HL-60 (cell line): ENCODE measurements at regions not wholly inside any gene's neighbourhood (a gene's known extent, or its start where the extent isn't known, plus 50 kb on each side); places are given as distances from the start of the nearest gene placed in this dataset.

Experiments used
- DNase-seq, 2 experiments: peaks; one replicate each; pipeline ENCODE4 v3.0.0-alpha.2; 2010 to 2020; ENCODE audit warnings: low read depth in 1 of 2, low spot score in 1 of 2
- H3K27ac ChIP-seq: fragments of 250-450 bp; sonication (Bioruptor Pico); replicated peaks from 2 replicates; pipeline ENCODE4 v1.5.1; 2020; ENCODE audit warnings: mild to moderate bottlenecking, moderate library complexity
- H3K27me3 ChIP-seq: fragments of 250-450 bp; sonication (Bioruptor Pico); 2 replicates; pipeline ENCODE4 v1.5.1; 2021; ENCODE audit warnings: mild to moderate bottlenecking, moderate library complexity; ENCODE audit not compliant: insufficient read depth, poor library complexity, severe bottlenecking
- H3K4me3 ChIP-seq: replicated peaks from 2 replicates; pipeline ENCODE4 v1.5.1; 2011; ENCODE audit warnings: mild to moderate bottlenecking, control low read depth, low read length; ENCODE audit not compliant: insufficient read depth
- GABPA ChIP-seq: IDR thresholded peaks from 2 replicates; pipeline ENCODE4 v1.6.1; 2012; ENCODE audit warnings: low read depth
- POLR2AphosphoS5 ChIP-seq: IDR thresholded peaks from 2 replicates; pipeline ENCODE4 v1.6.1; 2012; ENCODE audit warnings: low read depth
- SPI1 ChIP-seq: IDR thresholded peaks from 2 replicates; pipeline ENCODE4 v1.6.1; 2012; ENCODE audit warnings: low read depth, mild to moderate bottlenecking, borderline replicate concordance
- TF ChIP-seq, protein P1 (sequence below): IDR thresholded peaks from one replicate; pipeline ENCODE4 v1.5.1; 2011; ENCODE audit warnings: low read length, control low read depth, inconsistent platforms; ENCODE audit not compliant: insufficient read depth
- TF ChIP-seq, protein P2 (sequence below): IDR thresholded peaks from 2 replicates; pipeline ENCODE4 v1.6.1; 2012; ENCODE audit warnings: low read depth; ENCODE audit not compliant: insufficient replicate concordance

DNA sequence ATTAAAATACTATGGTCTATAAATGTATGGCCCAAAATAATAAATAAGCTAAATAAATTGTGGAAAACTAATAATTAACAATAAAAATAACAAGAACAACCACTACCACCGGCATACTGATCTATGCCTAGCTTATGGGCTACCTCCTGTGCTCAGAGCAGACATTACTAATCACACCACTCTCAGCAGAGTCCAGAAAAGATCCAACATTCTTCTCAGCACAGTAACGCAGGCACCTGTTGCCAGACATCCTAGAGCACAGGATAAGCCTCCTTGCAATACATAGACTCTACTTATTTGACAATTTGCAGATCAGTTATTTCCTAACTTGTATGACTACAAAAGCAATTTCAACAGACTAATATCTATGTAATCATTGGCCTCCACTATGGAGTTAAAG is 137.1 kb upstream of the NEBL start:
- Histone ChIP-seq H3K27me3 (no peaks in the 10 kb centered on the region), H3K27ac (no peak overlapping the region), H3K4me3 (no peak overlapping the region)
- no peak for DNase-seq
- no peak for TF ChIP-seq SPI1
- TF ChIP-seq, protein P1, sequence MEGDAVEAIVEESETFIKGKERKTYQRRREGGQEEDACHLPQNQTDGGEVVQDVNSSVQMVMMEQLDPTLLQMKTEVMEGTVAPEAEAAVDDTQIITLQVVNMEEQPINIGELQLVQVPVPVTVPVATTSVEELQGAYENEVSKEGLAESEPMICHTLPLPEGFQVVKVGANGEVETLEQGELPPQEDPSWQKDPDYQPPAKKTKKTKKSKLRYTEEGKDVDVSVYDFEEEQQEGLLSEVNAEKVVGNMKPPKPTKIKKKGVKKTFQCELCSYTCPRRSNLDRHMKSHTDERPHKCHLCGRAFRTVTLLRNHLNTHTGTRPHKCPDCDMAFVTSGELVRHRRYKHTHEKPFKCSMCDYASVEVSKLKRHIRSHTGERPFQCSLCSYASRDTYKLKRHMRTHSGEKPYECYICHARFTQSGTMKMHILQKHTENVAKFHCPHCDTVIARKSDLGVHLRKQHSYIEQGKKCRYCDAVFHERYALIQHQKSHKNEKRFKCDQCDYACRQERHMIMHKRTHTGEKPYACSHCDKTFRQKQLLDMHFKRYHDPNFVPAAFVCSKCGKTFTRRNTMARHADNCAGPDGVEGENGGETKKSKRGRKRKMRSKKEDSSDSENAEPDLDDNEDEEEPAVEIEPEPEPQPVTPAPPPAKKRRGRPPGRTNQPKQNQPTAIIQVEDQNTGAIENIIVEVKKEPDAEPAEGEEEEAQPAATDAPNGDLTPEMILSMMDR = no peak

DNA sequence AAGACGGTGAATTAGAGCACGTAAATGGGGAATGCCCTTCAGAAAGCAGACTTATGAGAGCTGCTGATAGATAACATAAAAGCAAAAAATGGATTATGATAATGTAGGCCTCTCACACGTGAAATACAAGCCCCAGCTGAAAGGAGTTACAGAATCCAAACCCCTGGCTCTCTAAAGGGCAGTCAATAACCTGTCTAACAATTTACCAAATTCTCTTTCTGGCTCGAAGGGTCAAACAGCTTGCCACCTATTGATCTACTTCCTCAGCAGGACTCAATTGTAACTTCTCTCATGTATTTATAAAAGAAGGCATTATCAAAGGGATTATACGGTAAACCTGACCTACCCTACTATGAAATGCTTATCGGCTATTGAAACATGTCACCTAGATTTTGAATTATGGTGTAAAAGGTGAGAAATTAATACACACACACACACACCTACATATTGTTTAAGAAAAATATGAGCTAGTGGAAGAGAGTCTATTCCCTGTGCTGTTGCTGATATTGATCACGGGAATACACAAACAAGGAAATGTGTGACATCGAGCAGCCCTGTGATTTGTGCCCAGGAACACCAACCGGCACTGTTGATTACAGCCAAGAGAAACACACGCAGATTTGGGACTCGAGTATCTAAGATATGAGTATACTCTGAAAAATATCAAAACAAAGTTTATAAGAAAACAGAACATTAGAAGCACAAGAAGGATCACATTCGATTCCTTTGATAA is 135.6 kb upstream of the NEBL start:
- TF ChIP-seq, protein P2, sequence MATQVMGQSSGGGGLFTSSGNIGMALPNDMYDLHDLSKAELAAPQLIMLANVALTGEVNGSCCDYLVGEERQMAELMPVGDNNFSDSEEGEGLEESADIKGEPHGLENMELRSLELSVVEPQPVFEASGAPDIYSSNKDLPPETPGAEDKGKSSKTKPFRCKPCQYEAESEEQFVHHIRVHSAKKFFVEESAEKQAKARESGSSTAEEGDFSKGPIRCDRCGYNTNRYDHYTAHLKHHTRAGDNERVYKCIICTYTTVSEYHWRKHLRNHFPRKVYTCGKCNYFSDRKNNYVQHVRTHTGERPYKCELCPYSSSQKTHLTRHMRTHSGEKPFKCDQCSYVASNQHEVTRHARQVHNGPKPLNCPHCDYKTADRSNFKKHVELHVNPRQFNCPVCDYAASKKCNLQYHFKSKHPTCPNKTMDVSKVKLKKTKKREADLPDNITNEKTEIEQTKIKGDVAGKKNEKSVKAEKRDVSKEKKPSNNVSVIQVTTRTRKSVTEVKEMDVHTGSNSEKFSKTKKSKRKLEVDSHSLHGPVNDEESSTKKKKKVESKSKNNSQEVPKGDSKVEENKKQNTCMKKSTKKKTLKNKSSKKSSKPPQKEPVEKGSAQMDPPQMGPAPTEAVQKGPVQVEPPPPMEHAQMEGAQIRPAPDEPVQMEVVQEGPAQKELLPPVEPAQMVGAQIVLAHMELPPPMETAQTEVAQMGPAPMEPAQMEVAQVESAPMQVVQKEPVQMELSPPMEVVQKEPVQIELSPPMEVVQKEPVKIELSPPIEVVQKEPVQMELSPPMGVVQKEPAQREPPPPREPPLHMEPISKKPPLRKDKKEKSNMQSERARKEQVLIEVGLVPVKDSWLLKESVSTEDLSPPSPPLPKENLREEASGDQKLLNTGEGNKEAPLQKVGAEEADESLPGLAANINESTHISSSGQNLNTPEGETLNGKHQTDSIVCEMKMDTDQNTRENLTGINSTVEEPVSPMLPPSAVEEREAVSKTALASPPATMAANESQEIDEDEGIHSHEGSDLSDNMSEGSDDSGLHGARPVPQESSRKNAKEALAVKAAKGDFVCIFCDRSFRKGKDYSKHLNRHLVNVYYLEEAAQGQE = no peak
- TF ChIP-seq SPI1 = no peak
- no peak for TF ChIP-seq GABPA
- TF ChIP-seq POLR2AphosphoS5 = no peak
- TF ChIP-seq, protein P1 = no peak
- Histone ChIP-seq H3K27me3 (no peaks in the 10 kb centered on the region), H3K4me3 (no peak overlapping the region), H3K27ac (no peak overlapping the region)
- no peak for DNase-seq

DNA sequence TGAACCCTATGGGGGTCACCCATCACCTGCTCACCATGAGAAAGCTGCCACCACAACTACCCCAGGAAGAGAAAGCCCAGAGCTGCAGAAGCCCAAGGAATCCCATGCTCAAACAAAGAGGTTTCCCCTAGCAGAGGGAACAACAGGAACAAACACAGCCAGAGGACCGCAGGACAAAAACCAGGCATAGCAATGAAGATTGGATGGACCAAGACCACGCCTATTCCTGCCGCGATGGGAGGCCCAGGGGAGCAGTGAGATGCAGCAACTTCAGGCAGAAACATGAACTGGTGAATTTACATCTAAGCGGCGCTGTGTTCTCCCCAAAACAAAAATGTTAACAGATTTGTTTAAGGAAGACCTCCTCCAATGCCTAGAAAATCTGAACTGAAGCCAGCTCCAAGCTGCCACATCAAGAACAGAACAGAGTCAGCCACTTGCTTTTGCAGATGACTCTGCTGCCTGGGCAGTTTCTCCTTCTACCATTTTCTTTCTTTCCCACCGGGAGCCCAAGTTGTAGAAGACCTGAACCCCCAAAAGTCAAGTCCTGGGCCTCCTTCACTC is 134.2 kb upstream of the NEBL start:
- no peaks in the 10 kb centered on the region for H3K27me3 ChIP-seq
- no peak overlapping the region for H3K4me3 ChIP-seq
- no peak for DNase-seq
- TF ChIP-seq POLR2AphosphoS5 (no peak), SPI1 (no peak), GABPA (no peak)
- TF ChIP-seq, protein P2 = no peak
- TF ChIP-seq, protein P1 = no peak
- no peak overlapping the region for H3K27ac ChIP-seq

DNA sequence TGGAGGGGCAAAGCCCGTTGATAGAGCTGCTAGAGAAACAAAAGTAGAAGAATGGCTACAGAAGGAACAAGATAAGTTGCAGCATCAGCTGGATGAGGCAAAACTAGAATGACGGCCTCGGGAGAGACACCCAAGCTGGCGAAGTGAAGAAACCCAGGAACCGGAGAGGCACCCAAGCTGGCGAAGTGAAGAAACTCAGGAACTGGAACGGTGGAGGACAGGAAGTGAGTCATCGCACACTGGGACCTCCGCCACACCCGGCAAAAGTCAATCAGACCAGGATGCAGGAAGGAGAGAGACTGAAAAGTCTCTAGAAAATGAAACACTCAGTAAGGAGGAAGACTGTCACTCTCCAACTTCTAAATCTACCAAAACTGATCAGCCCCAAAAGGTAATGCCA is 133.0 kb upstream of the NEBL start:
- no peak for TF ChIP-seq GABPA
- no peak for TF ChIP-seq SPI1
- no peak for TF ChIP-seq POLR2AphosphoS5
- TF ChIP-seq, protein P2 = no peak
- TF ChIP-seq, protein P1 = no peak
- no peaks in the 10 kb centered on the region for H3K27me3 ChIP-seq
- no peak overlapping the region for H3K4me3 ChIP-seq
- H3K27ac ChIP-seq = no peak overlapping the region
- DNase-seq = peak; percentile 54 to 56
